ENCODE measurements at regions not wholly inside any gene's neighbourhood (a gene's known extent, or its start where the extent isn't known, plus 50 kb on each side); places are given as distances from the start of the nearest gene placed in this dataset.
A peak's percentile ranks its signal among the peaks of the same experiment; 100 is the strongest.

- no TSS peak for BruUV-seq (replicated peaks)
- Histone ChIP-seq H3F3A (ENCODE audit: low read length, unreplicated experiment) (no peaks in the 10 kb centered on the region), H2AFZ (ENCODE audit: low read length) (no peak overlapping the region), H3K4me3 (ENCODE audit: low read length) (no peak overlapping the region), H3K9me3 (ENCODE audit: low read length) (no peaks in the 10 kb centered on the region), H3K9ac (ENCODE audit: low read length) (no peak overlapping the region), H3K27ac (ENCODE audit: low read length) (no peak overlapping the region), H3K27me3 (ENCODE audit: low read length) (no peaks in the 10 kb centered on the region), H4K20me1 (ENCODE audit: low read length) (no peaks in the 10 kb centered on the region), H3K9me2 (replicated peaks; ENCODE audit: low read length) (no peaks in the 10 kb centered on the region), H3K79me2 (ENCODE audit: low read length) (no peaks in the 10 kb centered on the region), H3K4me2 (ENCODE audit: low read length) (no peak overlapping the region), H3K4me1 (ENCODE audit: insufficient read depth, low read length) (no peaks in the 10 kb centered on the region; the same call in 1 of the 2 replicates), H3K36me3 (ENCODE audit: low read depth, low read length) (no peaks in the 10 kb centered on the region)
- no peak for TF ChIP-seq EZH2phosphoT487 (IDR thresholded peaks at IDR 0.05; ENCODE audit: borderline replicate concordance, low read length)
- no peak for TF ChIP-seq CTCF (conservative IDR thresholded peaks at IDR 0.05; ENCODE audit: low read depth, low read length)
- no peak for TF ChIP-seq EZH2 (IDR thresholded peaks at IDR 0.05; ENCODE audit: low read length, unreplicated experiment)
- intact Hi-C loops (cut with micrococcal nuclease): no loop called here
- CTCF ChIA-PET: no interaction called here
- POLR2A ChIA-PET (ENCODE audit: unreplicated experiment): no interaction called here
- ATAC-seq (no peak), DNase-seq (no peak)
Measured at GRCh38 chr5:144089401-144090021, 80.9 kb downstream of the YIPF5 start.

GRCh38 chr5:144092508-144092907, 78.0 kb downstream of the YIPF5 start:
- Histone ChIP-seq H3K4me1 (ENCODE audit: insufficient read depth, low read length) (no peaks in the 10 kb centered on the region; the same call in 1 of the 2 replicates), H3K27ac (ENCODE audit: low read length) (no peak overlapping the region), H3K9me3 (ENCODE audit: low read length) (no peaks in the 10 kb centered on the region), H3K79me2 (ENCODE audit: low read length) (no peaks in the 10 kb centered on the region), H3K9me2 (replicated peaks; ENCODE audit: low read length) (no peaks in the 10 kb centered on the region), H3K9ac (ENCODE audit: low read length) (no peak overlapping the region), H3K4me3 (ENCODE audit: low read length) (no peak overlapping the region), H2AFZ (ENCODE audit: low read length) (no peak overlapping the region), H3K4me2 (ENCODE audit: low read length) (no peak overlapping the region), H3K36me3 (ENCODE audit: low read depth, low read length) (no peaks in the 10 kb centered on the region), H4K20me1 (ENCODE audit: low read length) (no peaks in the 10 kb centered on the region), H3F3A (ENCODE audit: low read length, unreplicated experiment) (no peaks in the 10 kb centered on the region), H3K27me3 (ENCODE audit: low read length) (no peaks in the 10 kb centered on the region)
- ATAC-seq (peak; percentile 38; the same call in 1 of the 2 replicates), DNase-seq (peak; percentile 30)
- TF ChIP-seq EZH2phosphoT487 (IDR thresholded peaks at IDR 0.05; ENCODE audit: borderline replicate concordance, low read length) (no peak), CTCF (conservative IDR thresholded peaks at IDR 0.05; ENCODE audit: low read depth, low read length) (no peak), EZH2 (IDR thresholded peaks at IDR 0.05; ENCODE audit: low read length, unreplicated experiment) (no peak)
- ChIA-PET CTCF (no interaction called here), POLR2A (ENCODE audit: unreplicated experiment) (no interaction called here)
- intact Hi-C loops (cut with micrococcal nuclease): no loop called here
- BruUV-seq (replicated peaks): no TSS peak

GRCh38 chr5:144093400-144093799, 77.1 kb downstream of the YIPF5 start:
- Histone ChIP-seq H3K4me3 (ENCODE audit: low read length) (no peak overlapping the region), H3K36me3 (ENCODE audit: low read depth, low read length) (no peaks in the 10 kb centered on the region), H3K4me1 (ENCODE audit: insufficient read depth, low read length) (peaks cover under 1% of the 10 kb centered on the region), H3K27ac (ENCODE audit: low read length) (no peak overlapping the region), H3F3A (ENCODE audit: low read length, unreplicated experiment) (no peaks in the 10 kb centered on the region), H3K9me3 (ENCODE audit: low read length) (no peaks in the 10 kb centered on the region), H3K79me2 (ENCODE audit: low read length) (no peaks in the 10 kb centered on the region), H4K20me1 (ENCODE audit: low read length) (no peaks in the 10 kb centered on the region), H2AFZ (ENCODE audit: low read length) (no peak overlapping the region), H3K9ac (ENCODE audit: low read length) (no peak overlapping the region), H3K4me2 (ENCODE audit: low read length) (no peak overlapping the region), H3K9me2 (replicated peaks; ENCODE audit: low read length) (no peaks in the 10 kb centered on the region), H3K27me3 (ENCODE audit: low read length) (no peaks in the 10 kb centered on the region)
- intact Hi-C loops (cut with micrococcal nuclease): no loop called here
- ChIA-PET POLR2A (ENCODE audit: unreplicated experiment) (no interaction called here), CTCF (no interaction called here)
- DNase-seq (no peak), ATAC-seq (no peak)
- TF ChIP-seq CTCF (conservative IDR thresholded peaks at IDR 0.05; ENCODE audit: low read depth, low read length) (no peak), EZH2phosphoT487 (IDR thresholded peaks at IDR 0.05; ENCODE audit: borderline replicate concordance, low read length) (no peak)
- BruUV-seq (replicated peaks): no TSS peak

Data from PC-3 (cell line).